Eye (tissue), 1 donor: ENCODE measurements at regions not wholly inside any gene's neighbourhood (a gene's known extent, or its start where the extent isn't known, plus 50 kb on each side); places are given as distances from the start of the nearest gene placed in this dataset.

ENCODE experiments used
- DNase-seq: peaks from one replicate; pipeline ENCODE4 v3.0.0-alpha.2; 2015

DNA sequence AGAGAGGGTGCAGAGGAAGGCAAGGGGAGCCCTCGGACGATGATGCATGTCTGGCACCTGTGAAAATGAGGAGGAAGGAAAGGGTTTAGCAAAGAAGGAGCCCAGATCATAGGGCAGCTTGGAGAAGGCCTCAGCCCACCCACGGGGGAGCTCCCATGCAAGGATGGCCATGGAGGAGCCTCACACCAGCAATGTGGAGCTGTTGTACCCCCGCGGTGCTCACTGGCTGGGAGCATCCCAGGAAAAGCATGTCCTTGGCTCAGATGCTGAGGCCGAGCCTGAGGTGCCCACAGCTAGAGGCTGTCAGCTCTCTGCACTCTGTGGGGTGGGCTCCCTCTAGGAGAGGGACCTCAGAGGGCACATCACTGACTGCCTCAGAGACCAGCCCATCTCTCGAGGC, 622.6 kb downstream of the AACS start:
- no peak for DNase-seq

DNA sequence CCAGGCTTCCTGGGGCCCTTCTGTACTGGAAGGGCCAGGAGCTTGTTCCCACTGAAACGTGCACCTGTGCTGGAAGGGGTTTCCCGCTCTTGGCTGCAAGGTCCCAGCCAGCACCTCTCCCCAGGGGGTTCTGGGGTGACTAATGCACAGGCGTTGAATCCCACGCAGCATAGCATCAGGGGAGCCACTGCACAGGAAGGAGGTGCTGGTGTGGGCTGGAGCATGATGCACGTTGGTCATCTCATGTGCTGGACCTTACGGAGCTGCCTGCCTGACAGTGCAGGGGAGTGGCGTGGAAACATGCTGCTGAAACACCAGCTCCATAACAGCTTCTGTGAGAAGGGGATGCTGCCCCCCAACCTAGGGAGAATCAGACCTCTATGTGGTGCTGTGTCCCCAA, 623.0 kb downstream of the AACS start:
- no peak for DNase-seq

DNA sequence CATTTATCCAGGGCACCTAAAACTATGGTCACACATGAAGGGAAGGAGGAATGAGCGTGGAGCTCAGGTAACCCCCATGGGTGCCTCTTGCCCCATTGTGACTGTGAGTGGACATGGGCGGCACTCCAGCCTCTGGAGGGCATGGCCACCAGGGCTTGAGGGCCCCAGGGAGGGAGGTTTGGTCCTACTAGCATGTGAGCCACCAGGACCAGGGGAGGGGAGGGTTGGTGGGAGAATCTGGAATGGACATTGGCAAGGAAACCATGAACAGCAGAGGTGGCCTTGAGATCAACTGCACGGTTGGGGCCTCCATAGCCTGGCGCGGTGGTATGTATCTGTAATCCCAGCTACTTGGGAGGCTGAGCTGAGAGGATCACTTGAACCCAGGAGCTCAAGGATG, 623.6 kb downstream of the AACS start:
- no peak for DNase-seq

DNA sequence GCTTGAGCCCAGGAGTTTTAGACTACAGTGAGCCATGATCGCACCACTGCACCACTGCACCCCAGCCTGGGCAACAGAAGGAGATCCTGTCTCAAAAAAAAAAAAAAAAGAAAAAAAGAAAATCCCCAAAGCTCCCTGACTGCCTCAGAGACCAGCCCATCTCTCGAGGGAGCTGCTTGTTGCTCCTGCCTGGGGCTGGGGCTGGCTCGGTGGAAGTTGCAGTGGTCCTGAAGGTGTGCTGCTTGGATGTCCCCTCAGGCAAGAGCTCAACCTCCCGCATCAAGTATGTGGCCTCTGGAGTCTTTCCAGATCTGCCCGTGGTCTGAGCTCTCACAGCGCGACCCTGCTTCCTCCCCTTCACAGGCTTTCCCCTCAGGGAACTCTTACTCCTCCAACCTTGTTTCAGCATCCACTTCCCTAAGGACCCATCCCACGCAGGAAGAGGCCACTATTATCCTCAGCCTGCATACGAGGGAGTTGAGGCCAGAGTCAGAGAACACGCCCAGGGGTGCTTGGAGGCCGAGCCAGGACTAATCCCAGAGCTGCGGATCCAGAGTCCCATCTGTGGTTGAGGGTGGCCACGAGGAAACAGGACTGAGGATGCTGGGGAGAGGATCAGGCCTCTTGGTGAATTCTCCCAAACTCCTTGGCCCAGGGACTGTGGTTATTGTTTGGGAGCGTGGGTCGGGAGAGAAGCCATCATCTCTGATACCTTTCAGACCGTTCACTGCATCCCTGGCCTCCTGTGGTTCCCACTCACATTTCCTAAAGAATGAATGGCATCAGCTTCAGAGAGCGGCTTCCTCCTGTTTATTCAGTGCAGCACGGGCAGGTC, 624.6 kb downstream of the AACS start:
- DNase-seq, result no peak

DNA sequence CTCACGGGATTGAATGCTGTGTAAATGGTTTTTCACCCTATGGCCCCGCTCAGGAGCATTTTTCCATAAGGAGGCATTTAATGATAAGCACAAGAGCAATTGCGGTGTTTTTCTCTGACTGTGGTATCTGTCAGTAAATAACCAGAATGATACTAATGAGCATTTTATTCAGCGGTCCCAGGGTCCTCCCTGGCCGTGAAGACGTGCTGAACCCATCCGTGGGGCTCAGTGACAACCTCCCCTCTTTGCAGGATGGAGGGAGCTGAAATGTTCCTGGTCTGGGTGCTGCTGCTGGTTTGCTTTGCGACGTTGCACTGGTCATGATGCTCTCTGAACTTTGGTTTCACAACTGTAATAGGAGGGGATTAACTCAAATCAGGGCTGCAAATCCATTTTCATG, 625.6 kb downstream of the AACS start:
- DNase-seq, result no peak

DNA sequence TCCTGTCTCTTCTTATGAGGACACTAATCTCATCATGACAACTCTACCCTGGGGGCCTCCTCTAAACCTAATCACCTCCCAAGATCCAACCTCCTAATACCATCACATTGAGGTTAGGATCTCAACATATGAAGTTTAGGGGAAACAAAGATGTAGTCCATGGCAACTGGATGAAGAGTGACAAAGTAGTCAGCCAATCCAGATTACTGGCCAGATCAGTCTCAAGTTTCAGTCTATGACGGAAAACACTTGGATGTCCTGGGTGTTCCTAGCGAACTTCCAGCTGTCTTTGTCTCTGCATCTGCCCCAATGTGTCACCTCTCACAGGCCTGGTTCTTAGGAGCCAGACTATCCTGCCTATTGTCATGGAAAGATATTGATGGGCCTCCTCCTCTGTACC, 630.8 kb downstream of the AACS start:
- DNase-seq, result no peak

DNA sequence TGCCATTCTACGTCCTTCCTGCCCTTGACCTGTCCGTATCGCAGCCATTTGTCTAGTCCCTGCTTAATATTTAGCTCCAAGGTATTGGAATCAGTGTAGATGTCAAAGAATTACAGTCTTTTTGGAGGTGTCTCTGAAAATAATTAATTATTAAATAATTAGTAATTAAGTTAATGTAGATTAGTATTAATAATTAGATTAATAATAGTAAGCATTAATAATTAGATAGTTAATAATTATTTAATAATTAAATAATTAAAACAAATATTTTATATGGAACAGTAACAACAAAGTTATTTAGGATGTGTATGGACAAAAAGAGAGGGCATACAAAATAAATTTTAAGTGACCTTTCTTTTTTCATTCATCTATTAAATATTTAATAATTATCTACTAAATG, 639.6 kb downstream of the AACS start:
- no peak for DNase-seq

DNA sequence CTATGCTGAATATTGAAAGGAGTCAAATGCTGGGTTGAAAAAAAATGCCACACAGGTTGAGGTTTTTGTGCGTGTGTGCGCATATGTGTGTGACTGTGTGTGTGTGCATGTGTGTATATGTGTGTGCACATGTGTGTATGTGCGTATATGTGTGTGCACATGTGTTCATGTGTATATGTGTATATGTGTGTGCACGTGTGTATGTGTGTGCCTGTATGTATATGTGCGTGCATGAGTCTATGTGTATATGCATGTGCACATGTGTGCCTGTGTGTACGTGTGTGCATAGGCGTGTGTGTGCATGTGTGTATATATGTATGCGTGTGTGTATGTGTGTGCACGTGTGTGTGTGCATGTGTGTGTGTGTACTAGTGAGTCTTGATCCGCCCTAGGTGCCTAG, 655.7 kb downstream of the AACS start:
- no peak for DNase-seq

DNA sequence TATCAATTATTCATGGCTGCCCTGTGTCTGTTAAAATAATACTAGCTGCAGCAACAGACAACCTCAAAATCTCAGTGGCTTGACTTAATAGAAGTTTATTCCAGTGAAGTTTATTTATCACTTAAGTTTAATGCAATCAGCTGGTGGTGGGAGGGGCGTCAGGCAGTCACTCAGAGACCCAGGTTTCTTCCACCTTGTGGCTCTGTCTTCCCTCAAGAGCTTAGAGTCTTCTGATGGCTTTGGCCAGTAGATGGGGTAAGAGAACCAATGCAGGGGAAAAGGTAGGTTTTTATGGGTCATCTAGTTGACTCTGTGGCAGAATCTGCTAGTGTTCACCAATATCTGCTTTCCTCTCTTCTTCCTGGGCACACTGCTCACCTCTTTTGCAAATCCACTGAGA, 668.9 kb downstream of the AACS start:
- DNase-seq, result no peak

DNA sequence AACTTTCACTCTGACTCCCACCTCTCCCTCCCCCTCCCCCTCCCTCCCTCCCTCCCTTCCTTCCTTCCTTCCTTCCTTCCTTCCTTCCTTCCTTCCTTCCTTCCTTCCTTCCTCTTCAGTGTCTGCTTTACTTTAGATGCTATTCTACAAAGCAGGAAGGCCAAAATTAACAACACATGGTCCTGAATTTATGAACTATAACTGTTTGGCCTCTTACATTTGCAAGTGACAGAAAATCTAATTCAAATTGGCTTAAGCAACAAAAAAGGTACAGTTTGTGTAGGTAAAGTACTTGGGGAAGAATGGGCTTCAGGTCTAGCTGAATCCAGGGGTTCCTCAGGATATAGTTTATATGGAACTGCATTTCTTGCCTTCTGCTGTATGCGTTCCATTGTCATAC, 673.0 kb downstream of the AACS start:
- DNase-seq, result no peak

DNA sequence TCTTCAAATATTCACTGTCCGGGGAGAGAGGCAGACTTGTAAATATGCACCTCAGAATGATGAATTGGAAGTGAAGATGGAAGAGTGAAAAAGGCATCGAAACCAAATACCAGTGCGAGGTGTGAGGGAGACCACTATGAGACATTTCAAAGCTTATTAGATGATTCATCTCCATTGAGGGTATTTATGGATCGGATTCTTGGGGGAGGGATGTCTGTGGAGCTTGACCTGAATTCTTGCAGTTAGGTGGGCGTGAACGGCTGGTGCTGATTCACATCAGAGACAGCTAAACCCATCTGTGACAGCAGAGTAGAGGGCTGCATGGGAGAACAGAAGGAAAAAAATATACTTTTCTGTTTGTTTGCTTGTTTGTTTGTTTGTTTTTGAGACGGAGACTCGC, 677.2 kb downstream of the AACS start:
- no peak for DNase-seq

DNA sequence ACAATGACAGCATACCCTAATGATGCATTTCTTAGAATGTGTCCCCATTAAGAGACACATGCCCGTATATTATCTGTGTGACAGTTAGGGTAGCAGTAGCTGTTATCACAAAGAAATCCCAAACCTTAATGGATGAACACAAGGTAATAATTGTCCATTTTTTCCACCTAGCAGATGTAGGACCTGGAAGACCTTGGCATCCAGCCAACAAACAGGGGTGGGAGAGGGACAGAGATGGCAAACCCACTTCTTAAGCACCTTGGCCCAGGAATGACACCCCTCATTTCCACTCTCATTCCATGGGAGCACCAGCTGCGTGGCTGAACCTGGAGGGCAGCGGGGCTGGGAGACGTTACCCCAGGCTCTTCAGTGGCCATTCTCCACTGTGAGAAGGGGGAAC, 679.0 kb downstream of the AACS start:
- DNase-seq, result no peak

DNA sequence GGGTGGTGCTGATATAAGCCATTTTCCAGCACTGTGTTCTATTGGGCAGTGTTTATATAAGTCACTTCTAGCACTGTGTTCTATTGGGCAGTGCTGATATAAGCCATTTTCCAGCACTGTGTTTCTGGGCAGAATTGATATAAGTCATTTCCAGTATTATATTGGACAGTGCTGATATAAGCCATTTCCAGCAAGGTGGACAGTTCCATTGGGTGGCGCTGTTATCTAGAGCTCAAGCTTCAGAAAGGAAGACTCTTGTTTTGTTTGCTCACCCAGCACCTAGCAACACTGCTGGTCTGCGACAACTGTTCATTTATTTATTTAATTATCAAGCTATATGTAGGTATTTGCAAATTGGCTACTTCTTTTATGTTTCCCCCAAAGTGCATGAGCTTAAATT, 690.3 kb downstream of the AACS start:
- DNase-seq, result no peak

DNA sequence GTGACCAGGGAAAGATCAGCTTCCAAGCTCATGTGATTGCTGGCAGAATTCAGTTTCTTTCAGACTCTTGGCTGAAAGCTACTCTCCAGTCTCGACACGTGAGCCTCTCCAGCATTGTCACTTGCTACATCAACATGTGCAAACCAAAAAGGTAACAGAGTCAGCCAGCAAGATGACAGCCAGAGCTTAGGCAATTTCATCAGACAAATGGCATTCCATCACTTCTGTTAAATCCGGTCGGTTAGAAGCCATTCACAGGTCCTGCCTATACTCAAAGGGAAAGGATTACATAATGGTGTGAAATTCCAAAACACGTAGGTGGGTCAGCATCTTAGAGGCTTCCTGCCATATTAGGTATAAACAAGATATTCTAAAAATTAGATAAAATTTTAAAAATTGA, 700.9 kb downstream of the AACS start:
- no peak for DNase-seq

DNA sequence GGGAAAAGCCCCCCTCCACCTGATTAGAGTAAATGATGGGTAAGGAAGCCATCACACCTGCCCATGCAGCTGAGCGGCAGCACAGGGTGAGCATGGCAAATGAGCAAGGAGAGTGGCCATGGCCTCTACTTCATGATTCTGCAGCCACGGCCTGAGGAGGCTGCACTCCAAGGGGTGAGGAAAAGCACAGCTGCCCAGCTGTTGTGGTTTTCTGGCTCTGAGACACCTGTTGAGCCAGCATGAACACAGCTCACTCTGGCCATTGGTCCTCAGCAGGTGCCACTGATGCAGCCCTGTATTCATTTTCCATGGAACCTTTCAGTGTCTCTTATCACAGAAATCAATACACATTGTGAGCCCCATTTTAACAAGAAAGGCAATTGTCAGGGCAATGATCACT, 707.2 kb downstream of the AACS start:
- no peak for DNase-seq

DNA sequence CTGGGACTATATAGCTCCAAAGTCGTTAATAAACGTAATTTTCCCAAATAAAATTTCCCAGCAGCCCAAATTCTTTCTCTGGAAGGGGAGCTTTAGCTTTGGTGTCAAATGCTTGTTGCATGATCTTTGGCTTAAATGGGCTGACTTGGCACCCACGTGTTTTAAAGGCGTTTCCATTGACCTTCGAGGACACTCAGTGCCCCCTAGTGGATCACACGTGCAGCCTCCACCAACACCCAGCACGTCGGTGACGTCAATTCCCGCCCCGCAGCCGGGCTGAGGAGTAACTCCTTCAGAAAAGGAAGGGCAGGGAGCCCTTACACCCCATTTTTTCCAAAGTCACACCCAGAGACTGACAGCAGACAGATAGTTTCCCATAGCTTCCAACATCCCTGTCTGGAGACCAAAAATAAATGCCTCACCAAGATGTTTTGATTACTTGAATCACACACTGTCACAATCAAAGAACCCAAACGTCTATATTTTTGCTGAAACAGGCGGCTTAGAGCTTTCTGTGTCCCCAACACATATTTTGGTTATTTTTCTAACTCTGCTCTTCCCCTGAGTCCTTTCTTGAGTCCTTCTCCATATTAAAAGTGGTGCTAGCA, 707.9 kb downstream of the AACS start:
- DNase-seq, result no peak

DNA sequence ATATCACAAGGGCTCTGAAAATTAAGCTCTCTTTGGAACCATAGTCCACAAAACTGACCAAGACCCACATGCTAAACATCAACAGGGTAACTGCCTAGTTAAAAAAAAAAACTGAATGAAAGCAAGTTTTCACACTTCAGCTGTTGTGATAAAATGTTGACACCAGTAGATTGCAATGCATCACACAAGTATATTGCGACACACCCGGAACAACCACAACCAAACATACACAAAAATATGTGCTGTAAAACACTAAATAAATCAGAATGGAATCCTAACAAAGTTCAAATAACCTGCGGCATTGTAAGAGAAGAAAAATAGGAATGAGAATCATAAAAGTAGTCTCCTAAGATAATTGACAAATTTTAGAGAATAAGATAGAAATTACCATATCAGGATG, 710.3 kb downstream of the AACS start:
- DNase-seq, result no peak

DNA sequence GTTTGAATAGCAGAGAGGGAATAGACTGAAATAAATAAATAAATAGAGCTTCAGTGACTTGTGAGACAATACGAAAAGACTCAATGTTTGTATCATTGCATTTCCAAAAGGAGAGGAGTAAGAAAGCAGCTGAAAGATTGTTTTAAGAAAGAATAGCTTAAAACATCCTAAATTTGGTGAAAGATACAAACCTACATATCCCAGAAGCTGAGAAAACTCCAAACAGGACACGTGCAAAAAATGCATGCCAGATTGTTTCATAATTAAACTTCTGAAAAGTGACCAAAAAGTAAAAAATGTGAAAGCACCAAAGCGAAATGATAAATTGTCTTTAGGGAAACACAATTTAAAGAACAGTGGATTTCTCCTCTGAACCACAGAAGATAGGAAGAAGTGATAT, 711.0 kb downstream of the AACS start:
- DNase-seq, result no peak

DNA sequence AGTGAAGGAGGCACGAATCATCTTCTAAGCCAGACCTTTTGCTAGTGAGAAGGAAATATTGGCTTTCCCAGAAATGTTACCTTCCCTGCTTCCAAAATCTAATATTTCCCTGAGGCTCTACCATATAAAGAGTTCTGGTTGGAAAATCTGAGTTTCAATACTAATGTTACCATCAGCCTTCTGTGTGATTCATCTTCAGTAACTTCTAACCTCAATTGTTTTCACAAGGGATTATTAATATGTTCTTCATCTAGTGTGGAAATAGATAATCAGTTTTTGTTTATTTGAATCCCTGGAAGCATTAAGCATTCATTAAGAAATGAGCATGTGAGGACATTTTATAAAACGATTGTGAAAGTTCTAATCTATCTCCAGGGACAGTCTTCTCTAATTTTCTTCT, 720.9 kb downstream of the AACS start:
- no peak for DNase-seq

DNA sequence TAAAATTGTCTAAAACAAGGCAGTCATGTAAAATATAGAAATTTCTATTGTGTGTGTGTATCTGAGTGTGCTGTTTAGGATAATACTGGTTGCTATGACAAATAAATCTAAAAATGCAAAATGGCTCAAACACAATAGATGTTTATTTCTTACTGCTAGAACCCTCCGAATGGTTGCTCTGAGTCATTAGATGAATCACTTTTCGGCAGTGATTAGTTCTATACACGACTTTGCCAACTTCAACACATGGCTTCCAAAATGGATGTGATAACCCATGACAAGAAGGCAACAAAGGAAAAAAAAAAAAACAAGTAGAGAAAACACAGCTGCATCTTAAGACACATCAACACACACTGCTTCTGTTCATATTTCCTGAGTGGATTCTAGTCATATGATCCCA, 729.2 kb downstream of the AACS start:
- DNase-seq, result no peak

DNA sequence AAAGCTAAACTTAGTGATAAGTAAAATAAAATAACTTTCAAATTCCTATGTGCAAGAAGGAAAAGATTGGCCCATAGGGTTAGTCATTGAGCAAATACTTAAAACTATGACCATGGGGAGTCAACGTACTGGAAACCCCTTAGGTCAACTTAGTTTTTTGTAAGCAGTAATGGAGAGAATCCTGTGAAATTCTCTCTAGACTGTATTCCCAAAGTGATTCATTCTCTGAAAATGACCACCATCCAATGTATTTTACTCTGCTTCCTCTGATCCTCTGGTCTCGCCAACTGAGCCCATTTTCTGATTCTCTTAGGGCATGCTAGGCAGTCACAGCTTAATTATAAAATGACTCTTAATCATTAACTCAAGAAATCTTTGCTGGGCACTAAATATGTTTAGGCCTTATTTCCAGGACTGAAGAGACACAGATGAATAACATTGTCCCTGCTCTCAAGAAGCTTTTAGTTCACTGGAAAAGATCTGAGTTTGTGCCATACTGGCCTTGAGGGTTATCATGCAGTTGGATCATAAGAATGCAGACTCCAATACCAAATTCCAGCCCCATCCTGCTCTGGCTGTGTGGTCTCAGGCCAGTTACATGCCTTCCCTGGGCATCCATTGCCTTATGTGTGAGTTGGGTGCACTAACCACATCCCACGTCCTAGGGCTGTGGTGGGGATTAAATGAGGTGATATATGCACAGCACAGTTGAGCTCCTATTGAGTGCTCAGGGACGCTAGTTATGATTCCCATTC, 732.4 kb downstream of the AACS start:
- no peak for DNase-seq

DNA sequence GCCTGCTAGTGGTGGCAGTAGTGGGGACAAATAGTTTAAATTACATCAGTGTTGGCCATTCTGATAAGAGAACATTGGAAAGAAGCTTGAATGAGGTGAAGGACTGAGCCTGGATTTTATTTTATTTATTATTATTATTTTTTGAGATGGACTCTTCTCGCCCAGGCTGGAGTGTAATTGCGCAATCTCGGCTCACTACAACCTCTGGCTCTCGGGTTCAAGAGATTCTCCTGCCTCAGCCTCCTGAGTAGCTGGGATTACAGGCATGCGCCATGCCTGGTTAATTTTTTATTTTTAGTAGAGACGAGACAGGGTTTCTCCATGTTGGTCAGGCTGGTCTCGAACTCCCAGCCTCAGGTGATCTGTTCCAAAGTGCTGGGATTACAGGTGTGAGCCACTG, 739.4 kb downstream of the AACS start:
- no peak for DNase-seq

DNA sequence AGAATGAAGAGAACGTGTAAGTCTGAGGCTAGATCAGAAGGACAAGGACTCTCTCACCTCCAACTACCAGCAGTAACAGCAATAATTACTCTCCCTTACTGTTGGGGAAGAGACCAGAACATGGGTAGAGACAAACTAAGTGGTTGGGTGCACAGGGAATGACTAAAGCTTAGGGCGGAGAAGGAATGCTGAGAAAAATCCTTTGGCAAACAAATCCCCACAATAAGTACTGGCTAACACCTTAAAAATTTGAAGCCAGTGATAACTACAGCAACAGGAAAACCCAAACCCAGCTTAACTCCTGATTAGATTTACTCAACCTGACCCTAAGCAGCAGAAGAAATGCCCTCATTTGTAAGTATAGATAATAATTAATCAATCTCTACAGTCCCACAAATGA, 759.0 kb downstream of the AACS start:
- no peak for DNase-seq

DNA sequence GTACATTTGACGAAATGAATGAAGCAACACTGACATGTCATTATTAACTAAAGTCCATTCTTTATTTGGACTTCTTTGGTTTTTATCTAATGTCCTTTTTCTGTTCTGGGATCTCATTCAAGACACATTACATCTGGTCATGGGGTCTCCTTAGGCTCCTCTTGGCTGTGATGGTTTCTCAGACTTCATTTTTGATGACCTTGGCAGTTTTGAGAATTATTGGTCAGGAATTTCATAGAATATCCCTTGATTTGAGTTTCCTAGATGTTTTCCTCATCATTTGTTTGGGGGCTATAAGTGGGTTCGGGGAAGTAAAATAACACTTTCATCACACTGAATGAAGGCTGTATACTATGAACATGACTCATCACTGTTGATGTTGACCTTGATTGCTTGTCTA, 770.6 kb downstream of the AACS start:
- no peak for DNase-seq
